Astrocyte (in vitro differentiated cells and primary cell): ENCODE measurements at regions not wholly inside any gene's neighbourhood (a gene's known extent, or its start where the extent isn't known, plus 50 kb on each side); places are given as distances from the start of the nearest gene placed in this dataset.

Source experiments
- DNase-seq: peaks from one replicate; pipeline ENCODE4 v3.0.0-alpha.2; 2010; ENCODE audit warnings: low read depth
- FAIRE-seq: peaks from 2 replicates; lab custom pipeline; 2011; peaks lifted over from hg19 to GRCh38; lab: Jason Lieb, UNC
- H2AFZ ChIP-seq: 2 replicates; pipeline ENCODE4 v1.6.0; 2012; ENCODE audit warnings: low read depth, low read length, inconsistent platforms
- H3K27ac ChIP-seq: 2 replicates; pipeline ENCODE4 v1.5.1; 2011; ENCODE audit warnings: low read depth, low read length, inconsistent platforms
- H3K27me3 ChIP-seq: 2 replicates; pipeline ENCODE4 v1.6.0; 2011; ENCODE audit warnings: low read length, inconsistent platforms; ENCODE audit not compliant: insufficient read depth
- H3K36me3 ChIP-seq: 2 replicates; pipeline ENCODE4 v1.5.1; 2011; ENCODE audit warnings: low read length, inconsistent platforms; ENCODE audit not compliant: insufficient read depth
- H3K4me1 ChIP-seq: 2 replicates; pipeline ENCODE4 v1.5.1; 2011; ENCODE audit warnings: low read length, inconsistent platforms; ENCODE audit not compliant: insufficient read depth
- H3K4me2 ChIP-seq: 2 replicates; pipeline ENCODE4 v1.6.0; 2012; ENCODE audit warnings: low read length, inconsistent platforms
- H3K4me3 ChIP-seq: 2 replicates; pipeline ENCODE4 v1.5.1; 2011; ENCODE audit warnings: low read depth, mild to moderate bottlenecking, low read length, inconsistent platforms; ENCODE audit not compliant: insufficient read depth
- H3K79me2 ChIP-seq: 2 replicates; pipeline ENCODE4 v1.6.0; 2012; ENCODE audit warnings: mild to moderate bottlenecking, low read length, inconsistent platforms; ENCODE audit not compliant: insufficient read depth
- H3K9ac ChIP-seq: 2 replicates; pipeline ENCODE4 v1.6.0; 2012; ENCODE audit warnings: mild to moderate bottlenecking, low read length, inconsistent platforms
- H3K9me3 ChIP-seq: 2 replicates; pipeline ENCODE4 v1.5.1; 2012; ENCODE audit warnings: low read depth, mild to moderate bottlenecking, low read length, inconsistent platforms; ENCODE audit not compliant: insufficient read depth
- H4K20me1 ChIP-seq: 2 replicates; pipeline ENCODE4 v1.6.0; 2012; ENCODE audit warnings: low read length, inconsistent platforms; ENCODE audit not compliant: insufficient read depth
- H3K27ac Mint-ChIP-seq: one replicate; pipeline ENCODE4 v1.8.0; 2021; ENCODE audit warnings: mild to moderate bottlenecking, mixed read lengths; ENCODE audit not compliant: unreplicated experiment
- H3K27me3 Mint-ChIP-seq: one replicate; pipeline ENCODE4 v1.8.0; 2021; ENCODE audit warnings: low read depth, mixed read lengths; ENCODE audit not compliant: unreplicated experiment
- H3K36me3 Mint-ChIP-seq: one replicate; pipeline ENCODE4 v1.8.0; 2021; ENCODE audit warnings: low read depth, mixed read lengths; ENCODE audit not compliant: unreplicated experiment
- H3K4me1 Mint-ChIP-seq: one replicate; pipeline ENCODE4 v1.8.0; 2021; ENCODE audit warnings: low read depth, mixed read lengths; ENCODE audit not compliant: unreplicated experiment
- H3K4me3 Mint-ChIP-seq: one replicate; pipeline ENCODE4 v1.8.0; 2021; ENCODE audit warnings: mild to moderate bottlenecking, moderate library complexity, mixed read lengths; ENCODE audit not compliant: unreplicated experiment
- H3K9me3 Mint-ChIP-seq: one replicate; pipeline ENCODE4 v1.8.0; 2021; ENCODE audit warnings: mild to moderate bottlenecking, mixed read lengths; ENCODE audit not compliant: unreplicated experiment
- EZH2 ChIP-seq: IDR thresholded peaks from 2 replicates; pipeline ENCODE4 v1.6.1; 2012; ENCODE audit warnings: mild to moderate bottlenecking, low read length, inconsistent platforms; ENCODE audit not compliant: insufficient read depth
- TF ChIP-seq, protein P1 (sequence below): IDR thresholded peaks from 2 replicates; pipeline ENCODE4 v1.5.1; 2011; ENCODE audit warnings: low read depth, mild to moderate bottlenecking, inconsistent platforms, low read length, moderate library complexity; ENCODE audit not compliant: insufficient read depth

DNA sequence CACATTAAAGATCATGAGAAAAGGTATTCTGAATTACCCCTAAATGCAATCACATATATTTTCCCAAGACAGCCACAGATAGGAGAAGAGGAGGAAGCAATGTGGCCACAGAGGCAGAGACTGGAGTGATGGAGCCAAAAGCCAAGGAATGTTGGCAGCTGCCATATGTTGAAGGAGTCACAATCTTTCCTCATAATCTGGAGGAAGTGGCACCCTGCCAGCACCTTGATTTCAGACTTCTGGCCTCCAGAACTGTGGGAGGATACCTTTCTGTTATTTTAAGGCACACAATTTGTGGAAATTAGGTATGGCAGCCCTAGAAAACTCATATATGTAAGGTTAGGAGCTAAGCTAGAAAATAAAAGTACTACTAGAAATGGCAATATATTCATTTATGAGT lies 139.9 kb upstream of the GAS1 start:
- Mint-ChIP-seq H3K4me3 (no peak overlapping the region), H3K27ac (no peak overlapping the region), H3K36me3 (no peaks in the 10 kb centered on the region), H3K27me3 (peaks cover under 1% of the 10 kb centered on the region), H3K9me3 (peaks cover 2% of the 10 kb centered on the region), H3K4me1 (no peaks in the 10 kb centered on the region)
- Histone ChIP-seq H3K9me3 (no peaks in the 10 kb centered on the region), H3K4me1 (no peaks in the 10 kb centered on the region), H3K79me2 (no peaks in the 10 kb centered on the region), H3K4me3 (no peak overlapping the region), H2AFZ (no peak overlapping the region), H3K27ac (no peak overlapping the region), H3K9ac (no peak overlapping the region), H3K27me3 (no peaks in the 10 kb centered on the region), H4K20me1 (no peaks in the 10 kb centered on the region), H3K36me3 (no peaks in the 10 kb centered on the region), H3K4me2 (no peak overlapping the region)
- DNase-seq (no peak), FAIRE-seq (no peak)
- TF ChIP-seq EZH2 = no peak
- TF ChIP-seq, protein P1, sequence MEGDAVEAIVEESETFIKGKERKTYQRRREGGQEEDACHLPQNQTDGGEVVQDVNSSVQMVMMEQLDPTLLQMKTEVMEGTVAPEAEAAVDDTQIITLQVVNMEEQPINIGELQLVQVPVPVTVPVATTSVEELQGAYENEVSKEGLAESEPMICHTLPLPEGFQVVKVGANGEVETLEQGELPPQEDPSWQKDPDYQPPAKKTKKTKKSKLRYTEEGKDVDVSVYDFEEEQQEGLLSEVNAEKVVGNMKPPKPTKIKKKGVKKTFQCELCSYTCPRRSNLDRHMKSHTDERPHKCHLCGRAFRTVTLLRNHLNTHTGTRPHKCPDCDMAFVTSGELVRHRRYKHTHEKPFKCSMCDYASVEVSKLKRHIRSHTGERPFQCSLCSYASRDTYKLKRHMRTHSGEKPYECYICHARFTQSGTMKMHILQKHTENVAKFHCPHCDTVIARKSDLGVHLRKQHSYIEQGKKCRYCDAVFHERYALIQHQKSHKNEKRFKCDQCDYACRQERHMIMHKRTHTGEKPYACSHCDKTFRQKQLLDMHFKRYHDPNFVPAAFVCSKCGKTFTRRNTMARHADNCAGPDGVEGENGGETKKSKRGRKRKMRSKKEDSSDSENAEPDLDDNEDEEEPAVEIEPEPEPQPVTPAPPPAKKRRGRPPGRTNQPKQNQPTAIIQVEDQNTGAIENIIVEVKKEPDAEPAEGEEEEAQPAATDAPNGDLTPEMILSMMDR = no peak

DNA sequence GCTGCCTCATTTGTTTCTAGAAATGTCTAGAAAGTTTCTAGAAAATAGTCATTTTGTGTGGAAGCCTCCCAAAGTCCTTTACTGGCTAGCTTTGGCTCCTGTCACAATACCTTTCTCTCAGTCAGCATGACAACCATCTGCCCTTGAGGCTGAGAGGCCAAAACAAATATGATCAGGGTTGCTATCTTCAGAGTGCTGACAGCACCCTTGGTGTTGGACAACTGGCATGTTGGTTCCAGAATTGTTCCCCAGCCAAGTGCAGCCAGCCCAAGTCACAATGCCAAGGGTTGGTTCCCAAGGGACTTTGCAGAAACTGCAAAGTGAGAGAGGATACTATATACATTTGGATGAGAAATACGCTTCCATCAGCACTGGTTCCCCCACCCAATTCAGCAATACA lies 140.9 kb upstream of the GAS1 start:
- Histone ChIP-seq H3K79me2 (no peaks in the 10 kb centered on the region), H2AFZ (no peak overlapping the region), H3K9ac (no peak overlapping the region), H4K20me1 (no peaks in the 10 kb centered on the region), H3K27ac (no peak overlapping the region), H3K4me2 (no peak overlapping the region), H3K27me3 (no peaks in the 10 kb centered on the region), H3K4me3 (no peak overlapping the region), H3K9me3 (no peaks in the 10 kb centered on the region), H3K36me3 (no peaks in the 10 kb centered on the region), H3K4me1 (no peaks in the 10 kb centered on the region)
- Mint-ChIP-seq H3K4me1 (no peaks in the 10 kb centered on the region), H3K9me3 (peaks cover 2% of the 10 kb centered on the region), H3K4me3 (no peak overlapping the region), H3K36me3 (no peaks in the 10 kb centered on the region), H3K27me3 (no peaks in the 10 kb centered on the region), H3K27ac (no peak overlapping the region)
- FAIRE-seq (no peak), DNase-seq (no peak)
- no peak for TF ChIP-seq EZH2
- TF ChIP-seq, protein P1 = no peak

DNA sequence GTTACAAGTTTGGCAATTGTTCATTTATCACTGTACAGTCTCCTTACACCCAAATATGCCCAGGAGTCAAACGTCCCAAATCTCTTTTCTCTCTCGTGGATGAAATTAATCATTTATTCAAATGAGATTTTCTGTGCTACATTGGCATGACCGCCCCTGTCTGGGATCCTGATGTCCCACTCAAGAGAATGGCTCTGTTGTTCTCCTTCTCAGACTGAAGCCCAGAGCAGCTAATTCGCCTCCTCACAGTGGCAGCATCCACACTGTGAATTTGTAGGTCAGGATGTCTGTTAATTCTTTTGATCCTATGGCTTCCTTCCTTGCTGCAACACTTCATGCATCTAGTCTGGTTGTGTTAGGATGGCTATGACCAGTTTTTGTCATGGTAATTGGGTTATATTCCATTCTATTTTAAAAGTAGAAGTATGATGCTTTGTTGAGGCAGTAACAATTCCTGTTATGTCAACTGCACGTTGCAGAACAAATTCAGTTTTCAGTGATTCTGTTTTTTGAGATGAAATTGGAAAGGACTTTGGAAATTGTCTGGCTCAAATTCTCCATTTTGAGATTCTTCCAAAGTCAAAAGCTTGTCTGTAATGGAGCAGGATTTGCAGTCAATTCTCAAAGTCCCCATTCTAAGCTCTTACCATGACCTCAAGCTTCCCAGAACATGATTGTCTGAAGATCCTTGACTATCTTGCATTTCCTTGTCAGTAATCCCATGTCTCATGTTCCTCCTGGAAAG lies 141.5 kb upstream of the GAS1 start:
- DNase-seq (no peak), FAIRE-seq (no peak)
- Histone ChIP-seq H3K9me3 (no peaks in the 10 kb centered on the region), H3K79me2 (no peaks in the 10 kb centered on the region), H3K27me3 (no peaks in the 10 kb centered on the region), H3K4me2 (no peak overlapping the region), H3K36me3 (no peaks in the 10 kb centered on the region), H3K9ac (no peak overlapping the region), H4K20me1 (no peaks in the 10 kb centered on the region), H3K4me1 (no peaks in the 10 kb centered on the region), H2AFZ (no peak overlapping the region), H3K4me3 (no peak overlapping the region), H3K27ac (no peak overlapping the region)
- H3K27ac Mint-ChIP-seq = no peak overlapping the region
- peaks cover 2% of the 10 kb centered on the region for H3K9me3 Mint-ChIP-seq
- H3K36me3 Mint-ChIP-seq = no peaks in the 10 kb centered on the region
- no peak overlapping the region for H3K4me3 Mint-ChIP-seq
- no peaks in the 10 kb centered on the region for H3K4me1 Mint-ChIP-seq
- TF ChIP-seq, protein P1 = no peak
- TF ChIP-seq EZH2 = no peak
- no peaks in the 10 kb centered on the region for H3K27me3 Mint-ChIP-seq
